ENCODE measurements at regions not wholly inside any gene's neighbourhood (a gene's known extent, or its start where the extent isn't known, plus 50 kb on each side); places are given as distances from the start of the nearest gene placed in this dataset.

DNA sequence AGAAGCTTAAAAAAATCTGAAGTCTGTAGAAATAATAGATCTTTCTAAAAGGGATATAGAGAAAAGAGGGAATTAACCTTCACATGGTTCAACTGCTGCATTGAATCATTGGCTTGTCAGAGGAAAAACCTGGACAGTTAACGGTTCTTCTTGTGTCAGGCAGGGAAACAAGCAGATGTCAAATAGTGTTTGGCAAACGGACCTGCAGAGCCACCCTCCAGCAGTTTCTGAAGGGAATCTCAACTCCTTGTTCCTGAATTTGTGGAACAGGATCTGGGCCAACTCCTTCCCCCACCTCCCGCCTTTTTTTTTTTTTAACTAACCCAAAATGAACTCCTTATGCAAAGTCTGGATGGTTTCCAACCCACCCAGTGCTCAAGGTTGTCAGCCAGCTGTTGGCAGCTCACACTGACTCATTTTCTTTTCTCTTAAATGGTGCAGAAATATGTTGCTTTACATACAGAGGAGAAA lies 187.3 kb downstream of the CAND1 start:
- H3K9me2 ChIP-seq (replicated peaks; ENCODE audit: insufficient read depth, low read length) = no peaks in the 10 kb centered on the region
- no peak for TF ChIP-seq EZH2phosphoT487 (IDR thresholded peaks at IDR 0.05; ENCODE audit: low read length)
- TF ChIP-seq, protein P1, sequence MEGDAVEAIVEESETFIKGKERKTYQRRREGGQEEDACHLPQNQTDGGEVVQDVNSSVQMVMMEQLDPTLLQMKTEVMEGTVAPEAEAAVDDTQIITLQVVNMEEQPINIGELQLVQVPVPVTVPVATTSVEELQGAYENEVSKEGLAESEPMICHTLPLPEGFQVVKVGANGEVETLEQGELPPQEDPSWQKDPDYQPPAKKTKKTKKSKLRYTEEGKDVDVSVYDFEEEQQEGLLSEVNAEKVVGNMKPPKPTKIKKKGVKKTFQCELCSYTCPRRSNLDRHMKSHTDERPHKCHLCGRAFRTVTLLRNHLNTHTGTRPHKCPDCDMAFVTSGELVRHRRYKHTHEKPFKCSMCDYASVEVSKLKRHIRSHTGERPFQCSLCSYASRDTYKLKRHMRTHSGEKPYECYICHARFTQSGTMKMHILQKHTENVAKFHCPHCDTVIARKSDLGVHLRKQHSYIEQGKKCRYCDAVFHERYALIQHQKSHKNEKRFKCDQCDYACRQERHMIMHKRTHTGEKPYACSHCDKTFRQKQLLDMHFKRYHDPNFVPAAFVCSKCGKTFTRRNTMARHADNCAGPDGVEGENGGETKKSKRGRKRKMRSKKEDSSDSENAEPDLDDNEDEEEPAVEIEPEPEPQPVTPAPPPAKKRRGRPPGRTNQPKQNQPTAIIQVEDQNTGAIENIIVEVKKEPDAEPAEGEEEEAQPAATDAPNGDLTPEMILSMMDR (IDR thresholded peaks at IDR 0.05; ENCODE audit: low read length) = no peak
- TF ChIP-seq EZH2 (optimal IDR thresholded peaks at IDR 0.05; ENCODE audit: low read depth, low read length) = no peak
- DNase-seq = no peak
- H3K27me3 ChIP-seq (replicated peaks; ENCODE audit: insufficient read depth, low read length) = no peaks in the 10 kb centered on the region
- no peak overlapping the region for H3K4me2 ChIP-seq (ENCODE audit: low read depth, low read length)
- no peak overlapping the region for H3K27ac ChIP-seq (ENCODE audit: low read length)
- no peaks in the 10 kb centered on the region for H4K20me1 ChIP-seq (ENCODE audit: insufficient read depth, low read length)
- H3K4me1 ChIP-seq (ENCODE audit: low read length) = peaks cover 18% of the 10 kb centered on the region
- H3K4me3 ChIP-seq (ENCODE audit: low read length) = no peak overlapping the region
- H3K36me3 ChIP-seq (replicated peaks; ENCODE audit: insufficient read depth, low read length) = no peaks in the 10 kb centered on the region
- no peaks in the 10 kb centered on the region for H3K9me3 ChIP-seq (replicated peaks; ENCODE audit: insufficient read depth, low read length)
- peaks cover 16% of the 10 kb centered on the region for H3F3A ChIP-seq (ENCODE audit: insufficient read depth, low read length)
- no peak overlapping the region for H2AFZ ChIP-seq (ENCODE audit: low read length)
- no peaks in the 10 kb centered on the region for H3K79me2 ChIP-seq (ENCODE audit: low read length)
- H3K9ac ChIP-seq (ENCODE audit: low read length) = no peak overlapping the region

DNA sequence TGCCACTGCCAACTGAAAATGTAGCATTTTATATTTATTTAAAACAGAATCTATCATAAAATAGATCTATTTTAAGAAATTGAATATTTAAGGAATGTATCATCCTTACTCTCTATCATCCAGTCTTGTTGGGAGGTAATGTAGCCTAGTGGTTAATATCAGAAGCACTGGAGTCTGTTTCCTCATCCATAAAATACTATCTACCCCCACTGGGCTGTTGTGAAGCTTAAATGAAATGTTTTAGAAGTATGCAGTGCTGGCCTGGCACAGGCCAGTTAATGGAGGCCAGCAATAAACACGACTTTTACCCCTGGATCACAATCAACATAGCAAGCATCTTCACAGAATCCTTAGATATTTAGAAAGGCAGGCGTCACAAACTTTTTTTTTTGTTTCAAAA lies 188.0 kb downstream of the CAND1 start:
- TF ChIP-seq, protein P1 (IDR thresholded peaks at IDR 0.05; ENCODE audit: low read length) = no peak
- Histone ChIP-seq H3K27me3 (replicated peaks; ENCODE audit: insufficient read depth, low read length) (no peaks in the 10 kb centered on the region), H3K9me2 (replicated peaks; ENCODE audit: insufficient read depth, low read length) (no peaks in the 10 kb centered on the region), H4K20me1 (ENCODE audit: insufficient read depth, low read length) (no peaks in the 10 kb centered on the region), H3K36me3 (replicated peaks; ENCODE audit: insufficient read depth, low read length) (no peaks in the 10 kb centered on the region), H3K9ac (ENCODE audit: low read length) (no peak overlapping the region), H3F3A (ENCODE audit: insufficient read depth, low read length) (peaks cover 10% of the 10 kb centered on the region), H2AFZ (ENCODE audit: low read length) (no peak overlapping the region), H3K4me2 (ENCODE audit: low read depth, low read length) (no peak overlapping the region), H3K27ac (ENCODE audit: low read length) (no peak overlapping the region), H3K9me3 (replicated peaks; ENCODE audit: insufficient read depth, low read length) (no peaks in the 10 kb centered on the region), H3K4me1 (ENCODE audit: low read length) (peaks cover 12% of the 10 kb centered on the region), H3K4me3 (ENCODE audit: low read length) (no peak overlapping the region), H3K79me2 (ENCODE audit: low read length) (no peaks in the 10 kb centered on the region)
- DNase-seq = no peak

DNA sequence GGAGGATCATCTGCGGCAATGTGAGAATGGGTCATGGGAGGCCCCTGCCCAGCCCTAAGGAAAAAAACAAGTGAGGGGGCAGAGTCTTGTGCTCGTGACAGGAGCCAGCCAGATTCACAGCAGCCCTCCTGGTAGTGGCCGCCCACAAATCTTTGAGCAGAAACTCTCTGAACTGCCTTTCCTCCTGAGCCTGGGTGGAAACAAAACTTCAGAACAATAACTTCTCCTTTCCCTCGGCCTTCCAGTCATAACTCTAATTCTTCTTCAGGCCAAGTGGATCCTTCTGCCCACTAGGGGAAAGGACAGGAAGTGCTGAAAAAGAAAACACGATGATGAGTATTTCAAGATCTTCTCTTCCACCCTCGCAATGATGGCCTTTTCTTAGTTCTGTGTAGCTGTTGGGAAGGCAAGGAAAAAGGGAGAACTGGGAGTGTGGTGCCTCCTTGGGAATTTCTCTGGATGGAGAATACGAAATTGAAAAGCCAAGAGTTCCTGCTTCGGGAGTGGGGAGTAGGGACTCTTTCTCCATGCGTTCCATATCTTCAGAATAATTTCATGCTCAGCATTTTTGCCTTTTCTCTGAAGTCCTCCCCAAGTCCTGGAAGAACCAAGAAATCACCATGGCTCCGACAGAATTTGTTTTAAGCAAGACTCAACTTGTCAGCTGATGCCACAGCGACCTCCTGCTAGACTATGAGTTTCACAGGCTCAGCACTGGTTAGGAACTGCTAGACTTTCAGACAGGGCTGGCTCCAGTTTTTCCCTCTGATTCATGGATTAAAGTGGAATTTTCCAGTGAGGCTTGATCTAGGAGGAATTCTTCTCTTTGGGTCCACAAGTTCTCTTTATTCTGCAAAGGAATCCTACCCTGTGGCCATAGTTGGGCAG lies 188.9 kb downstream of the CAND1 start:
- H3K4me3 ChIP-seq (ENCODE audit: low read length) = no peak overlapping the region
- no peaks in the 10 kb centered on the region for H4K20me1 ChIP-seq (ENCODE audit: insufficient read depth, low read length)
- H3K27me3 ChIP-seq (replicated peaks; ENCODE audit: insufficient read depth, low read length) = no peaks in the 10 kb centered on the region
- no peak overlapping the region for H3K9ac ChIP-seq (ENCODE audit: low read length)
- no peak overlapping the region for H2AFZ ChIP-seq (ENCODE audit: low read length)
- H3K9me2 ChIP-seq (replicated peaks; ENCODE audit: insufficient read depth, low read length) = no peaks in the 10 kb centered on the region
- peaks cover 2% of the 10 kb centered on the region; the same call in 1 of the 2 replicates for H3F3A ChIP-seq (ENCODE audit: insufficient read depth, low read length)
- no peaks in the 10 kb centered on the region for H3K9me3 ChIP-seq (replicated peaks; ENCODE audit: insufficient read depth, low read length)
- peaks cover 5% of the 10 kb centered on the region for H3K4me1 ChIP-seq (ENCODE audit: low read length)
- H3K27ac ChIP-seq (ENCODE audit: low read length) = no peak overlapping the region
- H3K79me2 ChIP-seq (ENCODE audit: low read length) = no peaks in the 10 kb centered on the region
- no peak overlapping the region for H3K4me2 ChIP-seq (ENCODE audit: low read depth, low read length)
- TF ChIP-seq, protein P1 (IDR thresholded peaks at IDR 0.05; ENCODE audit: low read length) = no peak
- no peaks in the 10 kb centered on the region for H3K36me3 ChIP-seq (replicated peaks; ENCODE audit: insufficient read depth, low read length)
- no peak for DNase-seq

All from MM.1S (cell line).